HG03439 (cell line): ENCODE measurements at regions not wholly inside any gene's neighbourhood (a gene's known extent, or its start where the extent isn't known, plus 50 kb on each side); places are given as distances from the start of the nearest gene placed in this dataset.
A peak's percentile ranks its signal among the peaks of the same experiment; 100 is the strongest.

ENCODE experiments used
- ATAC-seq: cut with Tn5 transposase; IDR thresholded peaks from one replicate; pipeline ENCODE4 v1.9.1; 2021; ENCODE audit warnings: mild to moderate bottlenecking, moderate library complexity; ENCODE audit not compliant: unreplicated experiment

DNA sequence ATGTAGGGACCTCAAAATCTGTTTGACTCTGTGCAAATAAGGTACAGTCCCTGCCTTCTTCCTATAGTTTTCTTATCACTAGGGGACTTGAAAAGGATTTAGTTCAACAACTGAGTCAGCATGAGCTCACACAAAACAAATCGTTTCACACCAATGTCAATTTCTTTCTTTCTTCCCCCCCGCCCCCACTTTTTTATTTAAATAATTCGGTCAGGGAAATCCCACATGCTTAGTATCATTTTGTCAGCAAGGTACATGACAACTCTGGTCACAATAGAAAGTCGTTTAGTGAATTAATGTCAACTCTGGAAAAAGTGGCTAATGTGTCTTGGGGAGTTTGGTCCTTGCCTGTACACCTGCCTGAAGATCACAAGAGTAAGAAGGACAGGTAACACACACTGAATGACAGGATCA, 232.2 kb upstream of the PLEKHG7 start:
- peak; percentile 36 for ATAC-seq

DNA sequence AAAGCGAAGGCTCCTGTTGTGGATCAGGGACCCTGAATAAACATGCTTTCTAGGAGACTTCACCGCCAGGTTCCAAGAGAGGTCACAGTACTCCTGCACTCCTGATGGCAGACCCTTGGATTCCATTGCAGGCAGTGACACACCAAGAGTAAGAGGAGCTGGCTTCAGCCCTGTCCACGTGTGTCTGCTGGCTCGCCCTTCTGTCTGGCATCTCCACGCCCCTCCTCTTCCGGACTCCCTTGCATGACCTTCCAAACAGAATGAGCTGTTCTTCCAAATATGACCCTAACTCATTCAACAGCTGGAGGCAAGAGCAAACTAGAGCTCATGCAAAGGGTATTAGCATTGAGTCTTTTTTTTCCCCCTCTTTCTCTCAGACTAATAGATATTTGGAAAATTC, 233.0 kb upstream of the PLEKHG7 start:
- no peak for ATAC-seq

DNA sequence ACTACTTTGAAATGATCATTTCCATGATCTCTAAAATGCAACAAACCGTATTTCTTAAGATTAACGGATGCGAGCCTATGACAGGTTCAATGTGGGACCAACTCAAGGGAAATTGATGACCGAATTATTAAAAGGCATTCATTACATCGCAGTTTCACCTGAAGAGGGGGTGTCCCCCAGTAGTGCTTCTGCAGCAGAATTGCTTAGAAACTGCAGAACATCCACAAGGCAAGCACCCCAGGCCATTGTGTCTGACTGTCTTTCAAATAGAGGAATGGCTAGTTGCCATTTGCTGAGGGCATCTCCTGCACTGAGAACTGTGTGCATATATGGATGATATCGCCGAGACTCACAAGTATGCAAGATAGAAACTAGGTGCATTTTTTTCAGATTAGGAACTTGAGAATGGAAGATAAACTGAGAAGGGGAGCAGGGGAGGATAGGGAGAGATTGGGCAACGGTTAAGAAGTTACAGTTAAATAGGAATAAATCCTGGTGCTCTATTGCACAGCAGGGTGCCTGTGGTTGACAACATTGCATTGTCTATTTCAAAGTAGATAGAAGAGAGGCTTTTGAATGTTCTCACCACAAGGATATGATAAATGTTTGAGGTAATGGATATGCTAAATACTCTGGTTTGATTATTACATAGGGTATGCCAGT, 234.3 kb upstream of the PLEKHG7 start:
- no peak for ATAC-seq

GRCh38 chr12:92467886-92468285, 234.9 kb upstream of the PLEKHG7 start:
- ATAC-seq, result no peak

- ATAC-seq, result peak; percentile 37
These were observed 236.1 kb upstream of the PLEKHG7 start for GRCh38 chr12:92466391-92467305.

DNA sequence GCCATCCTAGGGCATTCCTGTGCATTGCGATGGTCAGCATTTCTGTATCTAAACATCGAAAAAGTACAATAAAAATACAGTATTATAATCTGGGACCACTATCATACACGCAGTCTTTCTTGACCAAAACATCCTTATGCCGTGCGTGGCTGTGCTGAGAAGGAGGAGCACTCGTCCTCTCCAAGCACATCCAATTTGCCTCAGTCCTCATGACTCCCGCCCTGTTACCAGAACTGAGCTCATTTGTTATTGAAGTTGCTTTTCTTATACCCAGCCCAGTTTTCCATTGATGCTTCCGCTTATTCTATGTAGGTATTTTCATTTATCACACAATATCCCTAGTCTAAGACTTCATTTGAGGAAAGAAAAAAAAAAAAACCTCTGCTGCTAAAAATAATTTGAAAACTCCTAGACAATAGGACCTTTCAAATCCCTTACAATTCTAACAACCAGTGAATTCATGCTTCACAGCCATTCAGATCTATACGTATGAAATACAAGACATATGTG, 236.9 kb upstream of the PLEKHG7 start:
- ATAC-seq, result no peak

GRCh38 chr12:92464911-92465310, 237.9 kb upstream of the PLEKHG7 start:
- no peak for ATAC-seq

- ATAC-seq, result no peak
These were observed 239.6 kb upstream of the PLEKHG7 start for GRCh38 chr12:92463171-92463570.

GRCh38 chr12:92462527-92462926, 240.3 kb upstream of the PLEKHG7 start:
- no peak for ATAC-seq

GRCh38 chr12:92462049-92462448, 240.7 kb upstream of the PLEKHG7 start:
- ATAC-seq, result peak; percentile 41

DNA sequence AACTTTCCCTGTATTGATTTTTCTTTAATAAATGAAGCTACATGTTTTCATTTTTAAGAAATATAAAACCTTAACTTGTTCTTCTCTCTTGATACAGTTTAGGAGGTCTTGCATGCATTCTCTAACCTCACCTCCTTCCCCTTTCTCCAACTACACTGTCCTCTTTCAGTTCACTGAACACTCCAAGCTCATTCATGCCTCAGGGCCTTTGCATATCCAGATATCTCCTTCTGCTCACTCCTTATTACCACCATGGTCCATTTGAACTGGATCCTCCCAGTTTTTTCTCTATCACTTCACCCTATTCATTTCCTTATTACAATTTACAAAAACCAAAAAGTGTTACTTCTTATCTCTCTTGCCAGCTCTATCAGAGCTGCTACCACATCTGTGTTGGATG, 242.9 kb upstream of the PLEKHG7 start:
- ATAC-seq, result no peak

DNA sequence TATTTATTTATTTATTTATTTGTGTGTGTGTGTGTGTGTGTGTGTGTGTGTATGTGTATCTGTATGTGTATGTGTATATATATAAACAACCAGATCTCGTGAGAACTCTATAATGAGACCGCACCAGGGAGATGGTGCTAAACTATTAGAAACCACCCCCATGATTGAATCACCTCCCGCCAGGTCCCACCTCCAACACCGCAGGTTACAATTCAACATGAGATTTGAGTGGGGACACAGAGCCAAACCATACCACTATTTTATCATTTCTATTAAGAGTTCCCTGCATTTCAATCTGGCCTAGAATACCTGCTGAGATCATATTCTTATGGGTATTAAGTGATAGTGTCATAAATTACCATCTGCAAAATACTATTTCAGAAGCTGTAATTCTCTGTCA, 243.8 kb upstream of the PLEKHG7 start:
- no peak for ATAC-seq

DNA sequence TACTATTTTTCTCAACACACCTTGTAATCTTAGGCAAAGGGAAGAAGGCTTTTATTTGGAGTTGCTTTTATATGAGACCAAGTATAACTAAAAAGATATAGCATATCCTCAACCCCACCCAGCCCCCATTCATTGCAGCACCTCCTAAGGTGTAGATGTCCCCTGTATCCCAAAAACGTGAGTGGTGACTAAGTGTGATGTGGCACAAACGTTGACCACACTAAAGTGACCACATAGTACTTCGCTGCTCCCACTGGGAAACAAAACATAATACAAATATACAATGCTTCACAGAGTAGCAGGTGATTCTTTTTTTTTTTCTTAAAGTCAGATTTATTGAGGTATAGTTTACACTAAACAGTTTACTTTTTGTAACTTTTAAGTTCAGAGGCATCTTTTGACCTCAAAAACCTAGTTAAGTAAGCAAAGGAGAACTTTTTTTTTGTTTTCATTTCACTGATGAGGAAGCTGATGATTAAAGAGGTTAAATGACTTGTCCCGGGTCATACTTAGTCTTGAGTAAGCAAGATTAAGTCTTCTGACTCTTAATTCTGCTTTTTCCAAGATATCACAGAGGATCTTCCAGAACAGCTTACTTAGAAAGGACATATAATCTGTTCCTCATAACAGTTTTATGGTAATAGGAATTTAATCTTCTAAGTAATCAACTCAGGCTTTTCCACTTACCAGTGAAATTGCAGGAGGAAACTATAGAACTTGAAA, 245.2 kb upstream of the PLEKHG7 start:
- no peak for ATAC-seq

DNA sequence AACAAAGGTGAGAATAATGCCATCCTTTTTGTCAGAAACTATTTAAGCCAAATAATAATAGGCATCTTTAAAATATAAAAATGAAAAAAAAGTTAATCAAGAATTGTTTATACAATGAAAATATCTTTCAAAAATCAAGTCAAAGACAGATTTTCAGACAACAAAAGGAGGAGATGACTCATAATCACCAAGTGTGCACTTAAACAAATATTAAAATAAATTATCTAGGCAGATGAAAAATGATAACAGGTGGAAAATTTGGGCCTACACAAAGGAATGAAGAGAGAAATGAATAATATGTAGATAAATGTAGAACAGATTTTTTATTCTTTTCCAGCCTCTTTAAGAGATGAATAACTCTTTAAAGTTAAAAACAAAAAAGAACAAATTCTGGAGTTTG, 250.0 kb upstream of the PLEKHG7 start:
- no peak for ATAC-seq

- ATAC-seq, result no peak
These were observed 256.7 kb upstream of the PLEKHG7 start for GRCh38 chr12:92446083-92446460.

- peak; percentile 66 for ATAC-seq
These were observed 257.3 kb upstream of the PLEKHG7 start for GRCh38 chr12:92445253-92446082.

DNA sequence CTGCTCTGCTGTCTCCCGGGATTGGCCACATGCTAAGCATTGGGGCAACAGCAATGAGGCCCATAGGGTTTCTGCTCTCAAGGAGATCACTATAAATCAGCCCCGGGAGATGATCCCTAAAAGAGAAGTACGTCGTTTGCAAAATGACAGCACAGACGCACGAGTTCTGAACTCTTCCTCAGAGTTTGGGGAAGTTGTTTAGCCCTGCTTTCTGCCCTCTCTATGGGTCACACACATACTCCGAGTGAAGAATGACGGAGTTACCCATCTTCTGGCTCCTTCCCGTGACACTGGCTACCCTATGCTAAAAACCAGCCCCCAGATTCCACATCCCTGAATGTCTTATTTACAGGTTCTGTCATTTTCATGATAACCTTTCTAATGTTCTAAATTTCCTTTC, 258.0 kb upstream of the PLEKHG7 start:
- peak; percentile 35 for ATAC-seq

DNA sequence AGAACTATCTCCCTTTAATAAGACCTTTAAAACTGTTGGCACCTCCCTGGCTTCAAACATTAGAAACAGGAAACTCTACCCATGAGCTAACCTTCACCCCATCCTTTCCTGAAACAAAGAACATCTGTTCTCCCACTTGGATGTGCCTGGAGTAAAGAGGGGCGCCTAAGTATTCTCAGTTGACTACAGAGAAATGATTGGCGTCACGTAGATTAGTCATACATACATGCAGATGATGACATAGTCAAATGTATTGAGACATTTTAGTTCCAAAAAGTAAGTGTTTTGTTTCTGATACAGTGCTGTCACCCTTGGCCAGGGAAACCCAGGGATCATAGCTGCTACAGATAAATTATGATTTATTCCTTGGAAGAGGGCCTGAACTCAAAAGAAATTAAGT, 260.0 kb upstream of the PLEKHG7 start:
- no peak for ATAC-seq

GRCh38 chr12:92440072-92440471, 262.7 kb upstream of the PLEKHG7 start:
- no peak for ATAC-seq

DNA sequence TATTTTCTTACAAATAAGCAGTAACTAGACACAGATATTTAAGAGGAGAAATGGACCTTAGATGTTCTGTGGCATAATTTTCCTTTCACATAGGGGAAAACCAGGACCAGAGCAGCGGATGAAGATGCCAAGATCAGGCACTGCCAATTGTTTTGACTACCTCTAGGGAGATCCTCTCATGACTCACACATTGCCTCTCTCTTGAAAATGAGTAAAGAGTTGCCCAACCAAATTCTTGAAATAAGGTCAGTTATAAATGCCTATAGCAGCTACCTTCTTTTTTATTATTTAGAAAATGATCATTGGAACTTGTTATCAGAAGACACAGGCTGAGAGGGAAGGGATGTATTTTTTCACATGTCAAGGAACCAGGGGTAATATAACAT, 263.4 kb upstream of the PLEKHG7 start:
- ATAC-seq, result no peak
